Astrocyte (in vitro differentiated cells and primary cell): ENCODE measurements at regions not wholly inside any gene's neighbourhood (a gene's known extent, or its start where the extent isn't known, plus 50 kb on each side); places are given as distances from the start of the nearest gene placed in this dataset.

Source experiments
- EZH2 ChIP-seq: IDR thresholded peaks from 2 replicates; pipeline ENCODE4 v1.6.1; 2012; ENCODE audit warnings: mild to moderate bottlenecking, low read length, inconsistent platforms; ENCODE audit not compliant: insufficient read depth
- TF ChIP-seq, protein P1 (sequence below): IDR thresholded peaks from 2 replicates; pipeline ENCODE4 v1.5.1; 2011; ENCODE audit warnings: low read depth, mild to moderate bottlenecking, inconsistent platforms, low read length, moderate library complexity; ENCODE audit not compliant: insufficient read depth

DNA sequence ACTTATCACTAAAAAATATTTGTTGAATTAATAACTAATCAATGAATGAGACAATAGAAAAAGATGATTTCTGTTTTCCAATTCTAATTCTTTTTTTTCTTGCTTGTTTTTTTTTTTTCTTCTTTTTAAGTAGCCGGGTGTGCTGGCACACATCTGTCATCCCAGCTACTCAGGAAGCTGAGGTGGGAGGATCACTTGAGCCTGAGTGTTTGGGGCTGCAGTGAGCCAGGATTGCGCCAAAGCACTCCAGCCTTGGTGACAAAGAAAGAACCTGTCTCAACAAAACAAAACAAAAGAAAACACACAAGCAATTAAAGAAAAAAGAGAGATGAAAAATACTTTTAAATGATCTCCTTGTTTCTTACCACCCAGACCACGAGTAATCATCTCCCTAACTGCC is 1109.3 kb downstream of the REEP3 start:
- TF ChIP-seq, protein P1, sequence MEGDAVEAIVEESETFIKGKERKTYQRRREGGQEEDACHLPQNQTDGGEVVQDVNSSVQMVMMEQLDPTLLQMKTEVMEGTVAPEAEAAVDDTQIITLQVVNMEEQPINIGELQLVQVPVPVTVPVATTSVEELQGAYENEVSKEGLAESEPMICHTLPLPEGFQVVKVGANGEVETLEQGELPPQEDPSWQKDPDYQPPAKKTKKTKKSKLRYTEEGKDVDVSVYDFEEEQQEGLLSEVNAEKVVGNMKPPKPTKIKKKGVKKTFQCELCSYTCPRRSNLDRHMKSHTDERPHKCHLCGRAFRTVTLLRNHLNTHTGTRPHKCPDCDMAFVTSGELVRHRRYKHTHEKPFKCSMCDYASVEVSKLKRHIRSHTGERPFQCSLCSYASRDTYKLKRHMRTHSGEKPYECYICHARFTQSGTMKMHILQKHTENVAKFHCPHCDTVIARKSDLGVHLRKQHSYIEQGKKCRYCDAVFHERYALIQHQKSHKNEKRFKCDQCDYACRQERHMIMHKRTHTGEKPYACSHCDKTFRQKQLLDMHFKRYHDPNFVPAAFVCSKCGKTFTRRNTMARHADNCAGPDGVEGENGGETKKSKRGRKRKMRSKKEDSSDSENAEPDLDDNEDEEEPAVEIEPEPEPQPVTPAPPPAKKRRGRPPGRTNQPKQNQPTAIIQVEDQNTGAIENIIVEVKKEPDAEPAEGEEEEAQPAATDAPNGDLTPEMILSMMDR: no peak
- no peak for TF ChIP-seq EZH2
